ENCODE measurements at regions not wholly inside any gene's neighbourhood (a gene's known extent, or its start where the extent isn't known, plus 50 kb on each side); places are given as distances from the start of the nearest gene placed in this dataset.
A peak's percentile ranks its signal among the peaks of the same experiment; 100 is the strongest.

GRCh38 chr3:187978433-187979011 is 175.4 kb upstream of the LPP start:
- DNase-seq: no peak

GRCh38 chr3:187979564-187979963 is 174.4 kb upstream of the LPP start:
- DNase-seq: no peak

GRCh38 chr3:187980861-187981260 is 173.1 kb upstream of the LPP start:
- no peak for DNase-seq

- DNase-seq: no peak
These were observed 171.8 kb upstream of the LPP start for GRCh38 chr3:187982142-187982541.

GRCh38 chr3:187983484-187984124 is 170.4 kb upstream of the LPP start:
- DNase-seq: no peak

- no peak for DNase-seq
These were observed 168.3 kb upstream of the LPP start for GRCh38 chr3:187985647-187986046.

GRCh38 chr3:187986514-187986934 is 167.4 kb upstream of the LPP start:
- DNase-seq: no peak

- DNase-seq: no peak
These were observed 166.8 kb upstream of the LPP start for GRCh38 chr3:187987187-187987586.

GRCh38 chr3:187987924-187988323 is 166.0 kb upstream of the LPP start:
- no peak for DNase-seq

- no peak for DNase-seq
These were observed 164.3 kb upstream of the LPP start for GRCh38 chr3:187989575-187990153.

- no peak for DNase-seq
These were observed 161.3 kb upstream of the LPP start for GRCh38 chr3:187992609-187993008.

- no peak for DNase-seq
These were observed 159.5 kb upstream of the LPP start for GRCh38 chr3:187994221-187995042.

GRCh38 chr3:187995043-187995400 is 158.9 kb upstream of the LPP start:
- DNase-seq: no peak

GRCh38 chr3:187995667-187996066 is 158.3 kb upstream of the LPP start:
- DNase-seq: no peak

- DNase-seq: no peak
These were observed 157.3 kb upstream of the LPP start for GRCh38 chr3:187996609-187997008.

- no peak for DNase-seq
These were observed 156.5 kb upstream of the LPP start for GRCh38 chr3:187997490-187997889.

- DNase-seq: no peak
These were observed 155.9 kb upstream of the LPP start for GRCh38 chr3:187997946-187998561.

- DNase-seq: no peak
These were observed 155.3 kb upstream of the LPP start for GRCh38 chr3:187998611-187999010.

GRCh38 chr3:187999821-188000220 is 154.1 kb upstream of the LPP start:
- no peak for DNase-seq

GRCh38 chr3:188000361-188000861 is 153.5 kb upstream of the LPP start:
- peak in 1 of 2 experiments; percentile 46 for DNase-seq

GRCh38 chr3:188001093-188001492 is 152.9 kb upstream of the LPP start:
- DNase-seq: peak; percentile 38 to 66

GRCh38 chr3:188001926-188002325 is 152.0 kb upstream of the LPP start:
- DNase-seq: no peak

GRCh38 chr3:188002626-188003138 is 151.3 kb upstream of the LPP start:
- DNase-seq: no peak

All from NCI-H446 (cell line).